HL-60/S4 treated with phorbol 12-myristate 13-acetate at 8.2 ng/mL for 4 days and 3 days (cell line): ENCODE measurements at regions not wholly inside any gene's neighbourhood (a gene's known extent, or its start where the extent isn't known, plus 50 kb on each side); places are given as distances from the start of the nearest gene placed in this dataset.
"Not testable (repeated sequence)": the region's sequence is repeated elsewhere in the genome, so short reads cannot be mapped to it uniquely, and the experiment has no call there.

Source experiments
- in situ Hi-C: fragments of 300-500 bp; cut with MboI; formaldehyde crosslinking; loops from 2 replicates; pipeline ENCODE4 v1.15.0; 2022; ENCODE audit warnings: low sequenced_read_pairs

DNA sequence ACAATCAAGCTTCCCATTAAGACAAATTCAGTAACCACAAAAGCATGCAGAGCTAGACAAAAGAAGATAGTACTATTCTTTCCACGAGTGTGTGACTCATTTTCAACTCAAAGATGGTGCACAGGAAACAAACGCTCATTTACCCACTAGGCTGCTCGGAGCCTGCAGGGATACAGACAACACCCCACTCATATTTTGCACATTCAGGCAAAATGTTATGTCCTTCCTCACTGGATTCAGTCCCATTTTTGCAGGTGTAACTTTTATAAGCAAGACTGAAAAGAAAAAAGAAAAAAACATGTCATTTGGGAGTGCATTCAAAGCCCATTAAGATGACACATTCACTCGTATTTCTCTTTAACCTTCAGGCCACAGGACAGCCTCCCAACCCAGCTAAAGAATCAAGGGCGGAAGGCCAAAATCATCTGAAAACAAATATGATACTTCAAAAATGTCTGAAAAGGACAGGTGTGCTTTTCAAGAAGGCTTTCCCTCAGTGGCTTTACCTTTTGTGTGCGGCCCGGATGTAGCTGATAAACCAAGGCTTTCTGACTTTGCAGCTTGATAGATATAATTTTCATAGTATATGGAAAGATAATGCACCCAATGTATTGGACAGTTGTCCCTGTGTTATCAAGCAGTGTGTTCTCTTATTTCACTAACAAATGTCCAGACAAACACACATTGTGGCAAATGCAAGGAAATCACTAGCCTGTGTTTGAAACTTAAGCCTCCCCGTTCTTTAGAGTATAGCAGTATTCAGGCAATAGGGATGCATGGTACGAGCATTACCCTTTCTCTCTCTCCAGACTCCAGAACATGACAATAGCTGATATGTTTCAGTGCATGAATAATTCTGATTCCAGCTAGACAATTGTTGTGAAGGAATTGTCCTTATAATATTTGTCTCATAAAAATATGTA is 147.8 kb upstream of the KRR1 start:
- in situ Hi-C loops = no loop called here

DNA sequence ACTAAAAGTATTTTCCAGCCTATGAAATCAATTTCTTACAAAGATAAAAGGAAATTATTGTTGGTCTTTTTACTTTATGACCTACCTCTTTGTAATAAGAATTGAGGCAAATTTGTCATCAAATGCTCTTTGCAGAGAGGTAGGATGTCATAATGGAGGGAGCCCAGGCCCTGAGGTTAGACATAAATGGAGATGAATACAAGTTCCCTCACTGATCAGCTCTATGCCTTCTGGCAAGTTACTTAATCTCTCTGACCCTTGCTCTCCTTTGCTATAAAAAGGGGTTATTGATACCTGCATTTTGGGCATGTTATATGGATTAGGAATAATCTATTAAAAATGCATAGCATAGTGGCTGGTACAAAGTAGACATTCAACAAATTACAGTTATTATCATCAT is 146.9 kb upstream of the KRR1 start:
- in situ Hi-C loops = no loop called here

DNA sequence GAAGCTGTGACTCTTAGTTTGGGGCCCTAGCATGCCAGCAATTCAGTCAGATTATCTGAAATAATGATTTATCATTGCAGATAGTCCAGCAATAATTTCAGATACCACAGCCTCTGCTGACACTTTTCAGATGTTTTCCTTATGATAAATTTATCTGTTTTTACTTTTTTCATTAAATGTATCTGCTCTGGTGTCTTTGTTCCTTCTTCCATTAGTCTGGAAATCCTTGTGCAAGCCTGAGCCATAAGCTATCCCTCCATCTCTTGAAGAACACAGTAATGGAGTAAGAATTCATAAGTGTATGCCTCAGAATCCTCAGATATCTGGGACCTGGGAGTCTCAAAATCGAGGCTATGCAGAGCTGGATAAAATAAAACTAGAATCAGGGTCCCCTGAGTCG is 146.4 kb upstream of the KRR1 start:
- in situ Hi-C loops = no loop called here

DNA sequence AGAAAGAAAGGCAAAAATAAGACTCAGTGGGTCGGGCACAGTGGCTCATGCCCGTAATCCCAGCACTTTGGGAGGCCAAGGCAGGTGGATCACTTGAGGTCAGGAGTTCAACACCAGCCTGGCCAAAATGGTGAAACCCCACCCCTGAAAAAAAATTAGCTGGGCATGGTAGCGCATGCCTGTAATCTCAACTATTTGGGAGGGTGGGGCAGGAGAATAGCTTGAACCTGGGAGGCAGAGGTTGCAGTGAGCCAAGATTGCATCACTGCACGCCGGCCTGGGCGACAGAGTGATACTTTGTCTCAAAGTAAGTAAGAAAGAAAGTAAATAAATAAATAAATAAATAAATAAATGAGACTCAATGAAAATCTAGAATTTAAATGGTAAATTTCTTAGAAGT is 145.9 kb upstream of the KRR1 start:
- in situ Hi-C loops = not testable (repeated sequence)

DNA sequence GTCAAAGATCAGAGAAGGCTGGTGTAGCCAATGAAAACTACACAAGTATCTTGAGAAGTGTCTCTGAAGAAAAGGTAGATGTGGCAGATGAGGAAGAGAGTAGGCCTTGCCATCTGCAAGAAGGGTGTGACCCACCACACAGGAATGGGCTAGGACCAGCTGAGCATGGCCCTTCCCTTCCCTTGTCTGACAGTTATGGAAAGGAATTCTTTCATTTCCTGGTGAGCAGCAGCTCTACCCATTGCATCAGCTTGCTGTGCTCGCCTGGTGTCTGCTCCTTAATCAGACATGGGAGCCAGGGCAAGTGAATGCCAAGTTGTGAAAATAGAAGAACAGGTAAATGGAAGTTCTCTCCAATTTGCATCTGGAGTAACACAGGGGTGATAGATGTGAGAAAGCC is 145.2 kb upstream of the KRR1 start:
- in situ Hi-C loops = no loop called here

DNA sequence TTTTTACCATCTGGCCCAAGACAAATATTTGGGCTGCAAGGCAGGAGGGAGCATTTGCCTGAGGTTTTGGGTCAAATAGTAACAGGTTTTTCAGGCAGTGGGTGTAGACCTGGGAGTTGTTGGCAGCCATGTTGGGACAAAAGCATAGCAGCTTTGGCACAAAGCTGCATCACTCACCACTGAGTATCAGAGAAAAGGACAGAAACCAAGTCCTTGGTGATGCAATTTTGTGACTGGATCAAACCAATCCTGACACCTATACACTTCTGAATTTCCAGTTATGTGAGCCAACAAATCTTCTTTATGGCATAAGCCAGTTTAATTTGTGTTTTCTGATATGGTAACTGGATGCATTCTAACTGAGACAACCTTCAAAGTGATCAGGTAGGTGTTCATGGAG is 144.8 kb upstream of the KRR1 start:
- in situ Hi-C loops = no loop called here

DNA sequence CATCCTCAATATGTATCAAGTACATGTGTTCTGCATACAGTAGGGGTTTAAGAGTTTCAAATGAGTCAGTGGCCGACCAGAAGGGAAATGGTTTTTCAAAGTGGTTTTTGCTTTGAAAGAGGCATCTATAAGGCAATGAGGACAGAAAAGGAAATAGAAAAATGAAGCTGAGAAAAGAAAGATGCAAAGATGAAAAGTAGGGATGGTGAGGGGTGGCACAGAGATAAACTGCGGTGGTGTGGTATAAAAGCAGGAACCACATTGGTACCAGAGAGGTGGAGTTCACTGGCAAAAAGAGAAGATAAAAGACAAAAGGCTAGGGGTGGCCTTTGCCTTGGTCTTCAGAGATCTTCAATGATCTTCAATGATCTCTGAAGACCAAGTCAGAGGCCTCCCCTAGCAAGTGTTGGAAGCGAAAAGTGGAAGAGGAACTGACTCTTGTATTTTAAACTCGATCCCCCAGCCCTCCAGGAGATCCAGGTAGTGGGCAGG is 144.0 kb upstream of the KRR1 start:
- in situ Hi-C loops = no loop called here

DNA sequence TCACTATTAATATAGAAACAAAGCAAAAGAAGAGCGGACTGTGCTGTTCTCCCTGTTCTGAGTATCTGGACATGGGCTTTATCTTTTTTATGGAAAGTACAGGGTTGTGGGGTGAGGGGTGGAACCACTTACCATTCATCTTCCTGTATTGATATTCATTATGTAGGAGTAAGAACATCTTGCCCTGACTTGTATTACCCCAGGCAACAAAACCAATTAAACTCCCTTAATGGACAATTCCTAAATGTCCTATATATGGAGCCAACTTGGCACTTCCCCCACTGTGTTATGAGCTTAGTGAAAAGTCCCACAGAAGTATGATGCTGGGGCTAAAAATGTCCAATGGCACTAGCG is 139.9 kb upstream of the KRR1 start:
- in situ Hi-C loops = no loop called here

DNA sequence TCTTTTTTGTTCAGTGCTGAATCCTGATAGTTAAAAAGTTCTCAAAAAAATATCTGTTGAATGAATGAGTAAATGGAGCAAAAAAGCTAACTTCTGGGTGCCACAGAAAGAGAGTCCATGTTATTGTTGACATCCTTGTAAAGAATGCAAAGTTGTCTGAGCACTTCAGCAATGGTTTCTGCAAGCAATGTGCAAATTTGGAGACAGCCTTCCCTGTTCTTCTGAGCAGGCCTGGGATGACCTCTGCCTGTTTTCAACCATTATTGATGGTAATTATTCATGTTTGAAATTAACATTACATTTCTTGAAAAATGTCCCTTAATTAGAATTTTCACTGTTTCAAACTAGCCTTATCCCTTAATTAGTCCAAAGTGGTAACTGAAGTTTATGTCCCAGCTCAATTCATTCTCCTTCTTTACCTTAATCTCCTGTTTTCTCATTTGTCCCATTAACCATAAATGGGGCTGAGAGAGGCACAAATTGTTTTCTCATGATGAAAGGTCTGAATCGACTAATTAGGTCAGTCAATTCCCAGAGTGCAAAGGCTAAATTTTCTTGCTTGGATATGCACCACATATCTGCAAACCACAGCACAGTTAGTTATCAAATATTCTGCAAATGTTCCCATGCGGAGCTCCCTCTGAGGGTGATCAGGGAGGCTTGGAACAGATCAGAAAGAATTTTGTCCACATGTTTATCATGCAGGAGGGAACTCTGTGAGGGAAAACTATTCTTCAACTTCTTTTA is 139.4 kb upstream of the KRR1 start:
- in situ Hi-C loops = no loop called here

DNA sequence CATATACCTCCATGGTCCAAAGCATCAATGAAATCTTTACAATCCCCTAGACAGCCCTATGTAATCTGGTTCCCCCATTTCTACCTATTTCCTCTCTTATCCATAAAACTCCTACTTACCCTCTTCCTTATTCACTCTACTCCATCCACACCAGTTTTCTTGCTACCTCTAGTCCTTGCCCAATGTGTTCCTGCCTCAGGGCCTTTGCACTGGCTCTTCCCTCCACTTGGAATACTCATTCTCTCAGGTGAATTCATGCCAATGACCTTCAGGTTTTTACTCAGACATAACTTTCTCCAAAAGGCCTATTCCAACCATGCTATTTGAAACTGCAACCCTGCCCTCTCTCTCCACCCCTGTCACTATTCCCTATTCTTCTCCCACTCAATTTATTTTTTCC is 138.7 kb upstream of the KRR1 start:
- in situ Hi-C loops = no loop called here

DNA sequence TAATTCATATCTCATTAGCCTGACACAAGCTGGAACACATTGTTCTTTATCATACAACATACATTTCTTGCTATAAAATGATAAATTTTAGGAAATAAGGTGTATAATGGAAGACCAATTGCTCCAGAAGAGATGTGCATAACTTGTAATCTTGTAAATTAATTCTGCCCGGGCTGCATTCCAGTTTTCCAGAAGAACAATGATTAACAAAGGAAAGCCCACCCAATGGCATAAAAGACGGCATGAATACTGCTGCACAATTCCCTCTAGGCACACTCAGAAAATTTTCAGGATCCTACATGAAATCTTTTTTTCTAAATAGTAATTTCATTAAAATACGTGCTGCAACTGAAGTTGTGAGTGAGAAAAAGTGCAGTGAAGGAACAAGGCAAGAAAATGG is 137.4 kb upstream of the KRR1 start:
- in situ Hi-C loops = no loop called here

DNA sequence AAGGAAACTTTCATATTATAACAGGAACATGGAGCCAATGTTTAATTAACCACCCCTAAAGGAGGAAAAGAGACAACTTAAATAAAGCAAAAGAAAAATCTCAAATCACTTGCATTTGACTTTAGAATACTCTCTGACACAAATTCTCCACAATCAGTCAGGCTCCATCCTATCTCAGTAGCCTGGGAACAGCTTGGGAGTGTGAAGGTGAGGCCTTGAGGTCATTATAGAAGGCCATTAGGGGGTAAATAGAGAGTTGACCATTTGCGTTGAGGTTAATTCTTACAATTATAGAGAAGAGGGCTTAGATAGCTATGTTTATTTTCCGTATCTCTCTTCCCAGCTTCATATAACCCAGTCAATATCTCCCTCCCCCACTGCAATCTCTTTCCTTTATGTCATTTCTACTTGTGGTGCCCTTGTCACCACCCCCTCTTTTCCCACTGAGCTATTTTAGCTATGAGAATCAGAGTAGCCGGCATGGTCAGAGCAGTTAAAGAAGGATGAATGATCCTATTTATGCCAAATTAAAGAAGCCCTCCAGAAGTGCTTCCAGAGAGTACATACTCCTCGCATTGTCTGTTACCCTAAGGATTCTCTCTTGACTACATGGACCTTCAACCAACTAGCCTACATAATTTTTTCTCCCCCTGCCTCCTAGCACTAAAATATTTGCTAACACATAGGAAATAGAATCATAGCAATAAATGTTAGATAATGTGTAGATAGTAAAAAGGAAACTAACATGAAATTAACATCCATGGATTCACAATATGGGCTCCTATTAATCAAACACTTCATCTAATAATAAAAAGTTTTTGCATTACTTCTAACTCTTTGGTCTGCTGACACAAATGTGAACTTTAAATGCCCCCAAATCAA is 135.2 kb upstream of the KRR1 start:
- in situ Hi-C loops = no loop called here

DNA sequence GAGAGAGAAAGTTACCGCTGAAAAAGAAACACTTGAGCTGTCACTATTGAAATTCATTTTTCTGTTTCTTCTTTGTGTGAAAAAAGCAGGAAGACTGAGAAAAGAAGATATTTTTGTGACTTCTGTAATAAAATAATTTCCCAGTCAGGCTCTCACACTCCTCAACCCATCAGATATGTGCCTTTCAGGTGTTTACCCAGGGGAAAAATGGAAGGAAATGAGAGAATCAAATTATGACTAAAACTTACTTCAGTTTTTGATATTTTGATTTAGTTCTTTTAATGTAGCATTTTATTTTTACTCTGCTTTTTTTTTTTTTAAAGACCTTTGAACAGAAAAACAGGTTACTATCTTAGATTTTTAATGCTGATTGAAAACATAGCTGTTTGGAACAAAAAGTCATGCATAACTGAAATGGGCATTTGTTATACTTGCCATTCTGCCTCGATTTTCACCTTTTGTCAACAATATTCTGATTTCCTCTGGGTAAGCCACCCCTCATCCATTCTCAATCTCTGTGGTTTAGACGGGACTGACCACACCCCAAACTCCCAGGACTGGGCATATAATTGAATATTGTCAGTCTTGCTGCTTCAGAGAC is 133.2 kb upstream of the KRR1 start:
- in situ Hi-C loops = no loop called here

DNA sequence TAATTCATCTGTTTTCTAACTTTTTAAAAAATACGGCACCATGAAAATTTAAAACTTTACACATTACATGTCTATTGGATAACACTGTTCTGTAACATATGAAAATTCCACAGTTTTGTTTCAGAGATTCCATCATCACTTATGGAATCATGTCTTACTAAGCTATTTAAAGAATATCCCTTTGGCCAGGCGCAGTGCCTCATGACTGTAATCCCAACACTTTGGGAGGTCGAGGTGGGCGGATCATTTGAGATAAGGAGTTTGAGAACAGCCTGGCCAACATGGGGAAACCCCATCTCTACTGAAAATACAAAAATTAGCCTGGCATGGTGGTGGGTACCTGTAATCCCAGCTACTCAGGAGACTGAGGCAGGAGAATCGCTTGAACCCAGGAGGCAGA is 131.7 kb upstream of the KRR1 start:
- in situ Hi-C loops = not testable (repeated sequence)

DNA sequence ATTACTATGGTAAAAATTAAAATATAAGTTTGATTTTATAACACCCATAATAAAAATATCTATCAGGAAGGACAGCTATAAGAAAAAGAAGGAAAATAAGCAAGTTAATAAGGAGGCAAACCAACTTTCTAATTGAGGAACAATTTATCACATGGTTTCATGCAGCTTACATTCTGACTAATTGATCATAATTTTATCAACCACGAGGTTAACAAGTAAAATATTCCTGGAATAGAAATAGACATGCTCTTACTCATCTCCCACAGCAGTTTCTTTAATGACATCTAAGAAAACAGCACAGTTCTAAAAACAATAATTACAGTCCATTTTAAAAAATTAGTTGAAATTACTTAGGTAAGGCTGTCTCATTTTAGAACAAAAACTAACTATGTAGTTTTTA is 130.8 kb upstream of the KRR1 start:
- in situ Hi-C loops = no loop called here

DNA sequence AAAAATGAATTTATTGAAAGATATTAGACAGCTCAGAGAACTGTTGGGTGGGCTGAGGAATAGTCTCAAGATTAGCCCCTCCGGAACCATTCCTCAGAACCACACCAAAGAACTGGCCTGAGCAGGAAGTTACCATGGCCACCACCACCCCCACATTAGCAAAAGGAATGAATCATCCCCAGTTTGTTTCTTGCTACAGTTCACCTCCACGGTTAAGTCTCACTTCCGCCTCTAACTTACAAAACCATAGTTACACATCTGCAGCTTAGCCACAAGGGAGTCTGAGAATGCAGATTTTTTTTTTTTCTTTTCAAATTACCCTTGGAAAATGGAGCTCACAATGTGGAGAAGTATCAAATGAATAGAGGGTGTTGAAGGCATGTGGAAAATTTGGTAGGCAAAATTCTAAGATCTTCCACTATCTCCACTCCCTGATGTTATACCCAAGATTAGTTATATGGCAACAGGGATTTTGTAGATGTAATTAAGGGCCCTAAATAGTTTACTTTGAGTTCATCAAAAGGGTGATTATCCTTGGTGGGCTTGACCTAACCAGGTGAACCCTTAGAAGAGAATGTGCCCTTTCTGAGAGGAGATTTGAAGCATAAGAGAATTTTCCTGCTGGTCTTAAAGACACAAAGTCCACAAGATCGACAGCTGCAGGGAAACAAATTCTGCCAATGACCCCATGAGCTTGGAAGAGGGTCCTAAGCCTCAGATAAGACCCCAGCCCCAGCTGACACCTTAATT is 129.8 kb upstream of the KRR1 start:
- in situ Hi-C loops = no loop called here

DNA sequence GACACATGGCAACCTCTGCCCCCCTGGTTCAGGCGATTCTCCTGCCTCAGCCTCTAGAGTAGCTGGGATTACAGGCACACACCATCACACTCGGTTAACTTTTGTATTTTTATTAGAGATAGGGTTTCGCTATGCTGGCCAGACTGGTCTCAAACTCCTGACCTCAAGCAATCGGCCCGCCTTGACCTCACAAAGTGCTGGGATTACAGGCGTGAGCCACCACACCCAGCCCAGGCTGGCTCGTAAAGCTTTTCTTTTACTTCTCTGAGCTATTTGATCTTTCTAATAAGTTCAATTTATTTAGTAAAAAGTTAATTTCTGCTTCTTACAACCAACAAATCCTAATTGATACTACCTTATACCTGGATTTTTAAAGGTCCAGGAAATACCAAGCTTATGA is 127.4 kb upstream of the KRR1 start:
- in situ Hi-C loops = no loop called here

DNA sequence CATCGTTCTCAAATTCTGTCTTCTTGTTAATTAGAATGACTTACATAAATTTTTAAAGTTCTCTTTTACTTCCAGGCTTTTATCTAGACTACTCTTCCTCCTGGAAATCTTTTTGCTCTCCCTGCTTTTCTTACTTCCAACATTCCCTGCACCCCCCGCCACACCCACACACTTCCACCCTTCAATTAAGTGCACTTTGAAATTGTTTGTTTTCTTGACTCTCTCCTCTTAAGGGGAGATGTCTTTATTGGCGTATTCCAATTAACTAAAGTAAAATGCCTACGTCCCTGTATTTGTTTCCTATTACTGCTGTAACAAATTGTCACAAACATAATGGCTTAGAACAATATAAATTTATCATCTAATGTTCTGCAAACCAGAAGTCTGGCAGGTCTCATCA is 125.2 kb upstream of the KRR1 start:
- in situ Hi-C loops = no loop called here

DNA sequence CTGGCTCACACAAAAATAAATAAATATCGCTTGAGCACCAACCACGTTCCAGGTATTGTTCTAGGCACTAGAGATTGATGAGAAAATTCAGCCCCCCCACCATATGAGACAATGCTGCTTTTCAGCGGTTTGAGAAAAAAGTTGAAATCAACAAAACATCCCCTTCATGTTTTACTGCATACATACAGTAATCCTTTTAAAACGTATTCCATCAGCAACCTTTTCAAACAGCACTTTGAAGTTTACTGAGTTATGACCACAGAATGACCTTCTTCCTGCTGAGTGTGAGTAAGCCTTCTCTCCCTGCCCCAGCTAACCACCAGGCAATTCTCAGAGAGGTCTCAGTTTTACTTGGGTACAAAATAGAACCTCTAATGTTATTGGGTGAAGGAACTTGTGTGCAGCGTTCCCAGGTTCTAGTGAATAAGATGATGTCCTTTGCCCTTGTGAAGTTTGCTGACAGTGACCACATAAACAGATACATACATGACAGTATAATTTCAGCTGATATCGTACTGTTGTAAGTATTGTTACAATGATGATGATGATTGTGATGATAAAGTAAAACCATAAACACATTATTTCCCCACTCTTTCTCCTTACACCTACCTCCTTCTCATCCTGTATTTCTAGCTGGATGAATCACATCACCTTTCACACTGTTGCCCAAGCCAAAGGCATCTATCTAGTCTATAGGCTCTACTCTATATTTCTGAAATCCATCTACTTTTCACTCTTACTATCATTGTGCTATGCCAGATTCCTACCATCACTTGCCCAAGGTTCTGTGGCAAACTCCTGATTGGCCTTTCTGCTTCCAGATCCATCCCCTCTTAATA is 124.4 kb upstream of the KRR1 start:
- in situ Hi-C loops = no loop called here
